RWPE2 (cell line): ENCODE measurements at regions not wholly inside any gene's neighbourhood (a gene's known extent, or its start where the extent isn't known, plus 50 kb on each side); places are given as distances from the start of the nearest gene placed in this dataset.

Source experiments
- ATAC-seq: fragments of 200-7000 bp; cut with Tn5 transposase; 3 replicates; pipeline ENCODE4 v1.9.1; 2021; ENCODE audit warnings: low read depth
- DNase-seq: peaks from one replicate; pipeline ENCODE4 v3.0.0-alpha.2; 2020; ENCODE audit warnings: low spot score
- H3K27ac ChIP-seq: fragments of 450-650 bp; 2 replicates; pipeline ENCODE4 v1.5.1; 2017; ENCODE audit warnings: mild to moderate bottlenecking; ENCODE audit not compliant: poor library complexity, severe bottlenecking
- H3K27me3 ChIP-seq: fragments of 250-450 bp; sonication (Bioruptor Pico); 2 replicates; pipeline ENCODE4 v1.5.1; 2021; ENCODE audit warnings: mild to moderate bottlenecking, moderate library complexity; ENCODE audit not compliant: insufficient read depth, poor library complexity, severe bottlenecking
- H3K36me3 ChIP-seq: fragments of 250-450 bp; sonication (Bioruptor Pico); 2 replicates; pipeline ENCODE4 v1.5.1; 2020; ENCODE audit warnings: low read depth, mild to moderate bottlenecking, moderate library complexity
- H3K4me1 ChIP-seq: fragments of 250-450 bp; sonication (Bioruptor Pico); 2 replicates; pipeline ENCODE4 v1.5.1; 2021; ENCODE audit warnings: mild to moderate bottlenecking, moderate library complexity; ENCODE audit not compliant: insufficient read depth, poor library complexity, severe bottlenecking
- H3K4me3 ChIP-seq: fragments of 250-450 bp; sonication (Bioruptor Pico); 2 replicates; pipeline ENCODE4 v1.5.1; 2021; ENCODE audit warnings: mild to moderate bottlenecking, moderate library complexity; ENCODE audit not compliant: severe bottlenecking
- H3K9me3 ChIP-seq: fragments of 250-450 bp; sonication (Bioruptor Pico); 2 replicates; pipeline ENCODE4 v1.5.1; 2021; ENCODE audit warnings: mild to moderate bottlenecking, moderate library complexity; ENCODE audit not compliant: severe bottlenecking
- CTCF ChIP-seq: fragments of 450-650 bp; IDR thresholded peaks from one replicate; pipeline ENCODE4 v1.5.1; 2017; ENCODE audit warnings: mild to moderate bottlenecking, moderate library complexity; ENCODE audit not compliant: poor library complexity, severe bottlenecking

GRCh38 chr2:107635883-107636282, 190.8 kb upstream of the RGPD4 start:
- peaks cover 2% of the 10 kb centered on the region for H3K9me3 ChIP-seq
- H3K27ac ChIP-seq = peak overlapping the region; percentile 26
- peaks cover 12% of the 10 kb centered on the region for H3K4me1 ChIP-seq
- TF ChIP-seq CTCF = no peak
- no peaks in the 10 kb centered on the region for H3K27me3 ChIP-seq
- no peaks in the 10 kb centered on the region for H3K36me3 ChIP-seq
- DNase-seq = no peak
- no peak overlapping the region for H3K4me3 ChIP-seq
- ATAC-seq = peak; percentile 64

GRCh38 chr2:107645586-107645985, 181.1 kb upstream of the RGPD4 start:
- DNase-seq = no peak
- Histone ChIP-seq H3K4me1 (no peaks in the 10 kb centered on the region), H3K27me3 (no peaks in the 10 kb centered on the region), H3K4me3 (no peak overlapping the region), H3K36me3 (no peaks in the 10 kb centered on the region), H3K9me3 (peaks cover 6% of the 10 kb centered on the region), H3K27ac (no peak overlapping the region)
- no peak for ATAC-seq
- no peak for TF ChIP-seq CTCF

- no peak for ATAC-seq
- Histone ChIP-seq H3K4me1 (no peaks in the 10 kb centered on the region), H3K9me3 (peaks cover 6% of the 10 kb centered on the region), H3K4me3 (no peak overlapping the region), H3K36me3 (no peaks in the 10 kb centered on the region), H3K27me3 (no peaks in the 10 kb centered on the region), H3K27ac (no peak overlapping the region)
- DNase-seq = peak; percentile 38
- TF ChIP-seq CTCF = no peak
Observed at GRCh38 chr2:107648781-107649404, 177.8 kb upstream of the RGPD4 start.

GRCh38 chr2:107657049-107657448, 169.6 kb upstream of the RGPD4 start:
- no peaks in the 10 kb centered on the region for H3K27me3 ChIP-seq
- no peak overlapping the region for H3K27ac ChIP-seq
- H3K36me3 ChIP-seq = no peaks in the 10 kb centered on the region
- no peaks in the 10 kb centered on the region for H3K9me3 ChIP-seq
- TF ChIP-seq CTCF = no peak
- H3K4me3 ChIP-seq = no peak overlapping the region
- H3K4me1 ChIP-seq = no peaks in the 10 kb centered on the region
- DNase-seq = no peak
- ATAC-seq = no peak

- Histone ChIP-seq H3K27me3 (no peaks in the 10 kb centered on the region), H3K4me1 (no peaks in the 10 kb centered on the region), H3K9me3 (no peaks in the 10 kb centered on the region), H3K4me3 (no peak overlapping the region), H3K36me3 (no peaks in the 10 kb centered on the region), H3K27ac (no peak overlapping the region)
- no peak for DNase-seq
- TF ChIP-seq CTCF = no peak
- ATAC-seq = no peak
Observed at GRCh38 chr2:107663632-107664031, 163.1 kb upstream of the RGPD4 start.
